ENCODE measurements at regions not wholly inside any gene's neighbourhood (a gene's known extent, or its start where the extent isn't known, plus 50 kb on each side); places are given as distances from the start of the nearest gene placed in this dataset.
"Not testable (repeated sequence)": the region's sequence is repeated elsewhere in the genome, so short reads cannot be mapped to it uniquely, and the experiment has no call there.

- Histone ChIP-seq H3K27ac (no peak overlapping the region), H3K4me3 (no peak overlapping the region), H3K9me3 (no peaks in the 10 kb centered on the region), H3K4me1 (no peaks in the 10 kb centered on the region), H3K27me3 (ENCODE audit: insufficient read depth in 3 of 3, low read length in 2 of 3) (no peaks in the 10 kb centered on the region), H3K36me3 (ENCODE audit: insufficient read depth in 1 of 2, low read depth in 1 of 2) (no peaks in the 10 kb centered on the region)
- DNase-seq (no peak), ATAC-seq (no peak)
- intact Hi-C loops (cut with DNase I), result no loop called here
- TF ChIP-seq CTCF (IDR thresholded peaks at IDR 0.05), result no peak
Observed at GRCh38 chr13:66152596-66152995, 1077.5 kb downstream of the PCDH9 start.

- H3K4me1 ChIP-seq; intact Hi-C loops (cut with DNase I); ATAC-seq; DNase-seq; H3K27ac ChIP-seq; H3K4me3 ChIP-seq; H3K36me3 ChIP-seq (ENCODE audit: insufficient read depth in 1 of 2, low read depth in 1 of 2); H3K27me3 ChIP-seq (ENCODE audit: insufficient read depth in 3 of 3, low read length in 2 of 3); H3K9me3 ChIP-seq: not testable (repeated sequence)
- WGBS, 3 donors, result 92 to 99% (median 93%) methylated on average over 10 to 11 of the region's 11 CpGs
Observed at GRCh38 chr13:66144357-66144756, 1085.8 kb downstream of the PCDH9 start.

- H3K27me3 ChIP-seq (ENCODE audit: insufficient read depth in 3 of 3, low read length in 2 of 3), result no peaks in the 10 kb centered on the region
- no peaks in the 10 kb centered on the region for H3K36me3 ChIP-seq (ENCODE audit: insufficient read depth in 1 of 2, low read depth in 1 of 2)
- no peak for ATAC-seq
- no peaks in the 10 kb centered on the region for H3K9me3 ChIP-seq
- intact Hi-C loops (cut with DNase I), result no loop called here
- H3K4me3 ChIP-seq, result no peak overlapping the region
- DNase-seq, result no peak
- no peak overlapping the region for H3K27ac ChIP-seq
- H3K4me1 ChIP-seq, result no peaks in the 10 kb centered on the region
- WGBS, 3 donors, result 45 to 93% (median 49%) methylated on average over 1 of the region's 1 CpG
- TF ChIP-seq CTCF (IDR thresholded peaks at IDR 0.05), result no peak
Observed at GRCh38 chr13:66139701-66140100, 1090.4 kb downstream of the PCDH9 start.

- H3K27me3 ChIP-seq (ENCODE audit: insufficient read depth in 3 of 3, low read length in 2 of 3), result no peaks in the 10 kb centered on the region
- H3K36me3 ChIP-seq (ENCODE audit: insufficient read depth in 1 of 2, low read depth in 1 of 2), result no peaks in the 10 kb centered on the region
- intact Hi-C loops (cut with DNase I), result no loop called here
- no peaks in the 10 kb centered on the region for H3K4me1 ChIP-seq
- 75 to 85% (median 81%) methylated on average over 3 of the region's 3 CpGs for WGBS, 3 donors
- no peak for TF ChIP-seq CTCF (IDR thresholded peaks at IDR 0.05)
- no peaks in the 10 kb centered on the region for H3K9me3 ChIP-seq
- no peak overlapping the region for H3K4me3 ChIP-seq
- ATAC-seq (no peak), DNase-seq (no peak)
- H3K27ac ChIP-seq, result no peak overlapping the region
Observed at GRCh38 chr13:66139250-66139649, 1090.9 kb downstream of the PCDH9 start.

GRCh38 chr13:66138172-66138811, 1091.8 kb downstream of the PCDH9 start:
- WGBS, 3 donors, result 66 to 80% (median 75%) methylated on average over 5 of the region's 5 CpGs
- no peak for DNase-seq
- Histone ChIP-seq H3K9me3 (no peaks in the 10 kb centered on the region), H3K27ac (no peak overlapping the region), H3K4me1 (no peaks in the 10 kb centered on the region), H3K36me3 (ENCODE audit: insufficient read depth in 1 of 2, low read depth in 1 of 2) (no peaks in the 10 kb centered on the region), H3K4me3 (no peak overlapping the region), H3K27me3 (ENCODE audit: insufficient read depth in 3 of 3, low read length in 2 of 3) (no peaks in the 10 kb centered on the region)
- intact Hi-C loops (cut with DNase I), result no loop called here
- no peak for ATAC-seq
- no peak for TF ChIP-seq CTCF (IDR thresholded peaks at IDR 0.05)

Data from psoas muscle (tissue), 7 donors.